T-cell (primary cell): ENCODE measurements at regions not wholly inside any gene's neighbourhood (a gene's known extent, or its start where the extent isn't known, plus 50 kb on each side); places are given as distances from the start of the nearest gene placed in this dataset.

Experiments used
- ATAC-seq, 4 experiments: fragments of 200-7000 bp in 3 of 4; fragments of 150-1000 bp in 1 of 4; cut with Tn5 transposase; replicated peaks in 1 of 4; 1 replicate in 3 of 4; 2 replicates in 1 of 4; pipeline ENCODE4 v1.10.0; 2021; ENCODE audit warnings: moderate library complexity in 3 of 4, mild to moderate bottlenecking in 2 of 4, moderate number of reproducible peaks in 1 of 4
- CTCF ChIA-PET, 2 donors: fragments of 300-600 bp; sonication (Branson Sonifier 250); formaldehyde crosslinking; loops; one replicate each; lab custom pipeline; 2022; ENCODE audit warnings: antibody characterized with exemption in 2 of 2; lab: Charles Lee
- POLR2A ChIA-PET, 2 donors: fragments of 300-600 bp; sonication (Branson Sonifier 250); formaldehyde crosslinking; loops; one replicate each; lab custom pipeline; 2022; ENCODE audit warnings: antibody characterized with exemption in 2 of 2; lab: Charles Lee
- DNase-seq, 35 experiments: peaks; one replicate each; pipeline versions ENCODE4 v3.0.0 to v3.0.0-alpha.2; 2013 to 2023
- H3K27ac ChIP-seq: one replicate; pipeline ENCODE4 v1.5.1; 2013; ENCODE audit warnings: low read length
- H3K27me3 ChIP-seq, 2 experiments: replicated peaks in 1 of 2; 1 replicate in 1 of 2; 2 replicates in 1 of 2; pipeline versions ENCODE4 v1.6.1 to v1.7.0; 2013; ENCODE audit warnings: low read length in 1 of 2, mixed read lengths in 1 of 2; ENCODE audit not compliant: control insufficient read depth in 2 of 2, insufficient read depth in 2 of 2; ENCODE audit errors: extremely low read depth in 1 of 2
- H3K36me3 ChIP-seq, 2 donors: 1 replicate in 1 of 2; 2 replicates in 1 of 2; pipeline versions ENCODE4 v1.6.1 to v1.7.0; 2013; ENCODE audit warnings: low read length in 1 of 2; ENCODE audit not compliant: control insufficient read depth in 2 of 2, insufficient read depth in 1 of 2; ENCODE audit errors: extremely low read depth in 1 of 2
- H3K4me1 ChIP-seq, 2 experiments: 1 replicate in 1 of 2; 2 replicates in 1 of 2; pipeline versions ENCODE4 v1.6.1 to v1.7.0; 2013; ENCODE audit warnings: low read length in 2 of 2, mixed read lengths in 1 of 2; ENCODE audit not compliant: insufficient read depth in 2 of 2, control insufficient read depth in 1 of 2; ENCODE audit errors: extremely low read depth in 1 of 2
- H3K4me3 ChIP-seq, 2 donors: 1 replicate in 1 of 2; 2 replicates in 1 of 2; pipeline versions ENCODE4 v1.5.1 to v1.7.0; 2013; ENCODE audit warnings: mild to moderate bottlenecking in 2 of 2, low read length in 1 of 2, moderate library complexity in 1 of 2; ENCODE audit not compliant: control insufficient read depth in 1 of 2; ENCODE audit errors: extremely low read depth in 1 of 2
- H3K9me3 ChIP-seq: 2 replicates; pipeline ENCODE4 v1.7.0; 2013
- H3K27ac Mint-ChIP-seq, 2 donors: one replicate each; pipeline ENCODE4 v1.8.0; 2020 to 2021; ENCODE audit warnings: mild to moderate bottlenecking in 2 of 2, mixed read lengths in 2 of 2
- H3K27me3 Mint-ChIP-seq, 2 donors: one replicate each; pipeline ENCODE4 v1.8.0; 2021 to 2022; ENCODE audit warnings: mixed read lengths in 2 of 2
- H3K36me3 Mint-ChIP-seq: one replicate; pipeline ENCODE4 v1.8.0; 2021; ENCODE audit warnings: mixed read lengths
- H3K4me1 Mint-ChIP-seq, 3 donors: one replicate each; pipeline ENCODE4 v1.8.0; 2020 to 2022; ENCODE audit warnings: mixed read lengths in 3 of 3, mild to moderate bottlenecking in 1 of 3
- H3K4me3 Mint-ChIP-seq, 3 donors: one replicate each; pipeline ENCODE4 v1.8.0; 2020 to 2022; ENCODE audit warnings: mild to moderate bottlenecking in 3 of 3, mixed read lengths in 3 of 3, moderate library complexity in 3 of 3
- H3K9me3 Mint-ChIP-seq, 3 donors: one replicate each; pipeline ENCODE4 v1.8.0; 2020 to 2022; ENCODE audit warnings: mixed read lengths in 3 of 3
- WGBS: methylation state at CpG from one replicate; pipeline ENCODE4 v1.1.5; 2013; ENCODE audit warnings: missing lambda C conversion rate; ENCODE audit not compliant: insufficient coverage; 5-methylcytosine and 5-hydroxymethylcytosine counted together

- H3K27ac ChIP-seq: no peak overlapping the region
- no peaks in the 10 kb centered on the region for H3K9me3 ChIP-seq
- no peaks in the 10 kb centered on the region for H3K36me3 ChIP-seq
- 100% methylated on average over 2 of the region's 4 CpGs for WGBS
- Mint-ChIP-seq H3K9me3 (no peaks in the 10 kb centered on the region), H3K4me1 (peaks cover 0 to 5% (median 4%) of the 10 kb centered on the region in 3 donors), H3K36me3 (no peaks in the 10 kb centered on the region), H3K4me3 (no peak overlapping the region), H3K27ac (no peak overlapping the region), H3K27me3 (peaks cover 0 to 1% of the 10 kb centered on the region in 2 donors)
- no peaks in the 10 kb centered on the region for H3K27me3 ChIP-seq
- ChIA-PET POLR2A (no interaction called here), CTCF (interaction anchor here in 1 of 2 donors (0.5 kb wide), 1 partner anchor 500 kb away, joined by 3 read pairs; no protein-coding TSS in a partner anchor)
- DNase-seq: no peak
- no peak overlapping the region for H3K4me3 ChIP-seq
- no peak for ATAC-seq
- H3K4me1 ChIP-seq: no peaks in the 10 kb centered on the region
Observed at GRCh38 chr3:28140664-28141063, 100.8 kb upstream of the CMC1 start.

DNA sequence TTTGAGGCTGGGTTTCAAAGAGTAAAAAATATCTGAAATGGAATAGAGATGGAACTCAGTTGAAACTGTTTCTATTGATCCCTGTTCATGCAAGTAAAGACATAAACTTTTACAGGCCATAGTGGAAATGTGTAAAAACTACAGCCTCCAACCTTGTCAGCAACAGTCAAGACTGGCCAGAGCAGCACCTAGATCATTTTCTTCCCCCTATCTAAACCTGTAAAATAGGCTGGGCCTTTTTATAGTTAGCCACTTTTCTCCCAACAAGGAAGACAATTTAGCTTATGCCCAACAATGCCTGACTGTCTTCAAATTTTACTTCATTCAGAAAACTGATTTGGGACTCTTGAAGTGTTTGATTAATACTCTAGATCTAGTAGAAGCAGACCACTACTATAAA is 91.5 kb upstream of the CMC1 start:
- Histone ChIP-seq H3K27ac (no peak overlapping the region), H3K4me3 (no peak overlapping the region), H3K4me1 (peaks cover 0 to 2% of the 10 kb centered on the region in 2 experiments), H3K9me3 (no peaks in the 10 kb centered on the region), H3K36me3 (no peaks in the 10 kb centered on the region), H3K27me3 (no peaks in the 10 kb centered on the region)
- ATAC-seq (no peak), DNase-seq (no peak)
- Mint-ChIP-seq H3K27me3 (peaks cover 0 to 2% of the 10 kb centered on the region in 2 donors), H3K9me3 (peaks cover 0 to 8% (median 2%) of the 10 kb centered on the region in 3 donors), H3K4me3 (no peak overlapping the region), H3K4me1 (peaks cover 8 to 15% (median 14%) of the 10 kb centered on the region in 3 donors), H3K36me3 (no peaks in the 10 kb centered on the region), H3K27ac (no peak overlapping the region)
- POLR2A ChIA-PET: no interaction called here
- CTCF ChIA-PET: no interaction called here

GRCh38 chr3:28150465-28151206 is 90.8 kb upstream of the CMC1 start:
- no peak overlapping the region for H3K27ac Mint-ChIP-seq
- peaks cover 0 to 8% (median 2%) of the 10 kb centered on the region in 3 donors for H3K9me3 Mint-ChIP-seq
- ChIA-PET POLR2A (no interaction called here), CTCF (no interaction called here)
- H3K27me3 Mint-ChIP-seq: peaks cover 4 to 6% of the 10 kb centered on the region in 2 donors
- H3K9me3 ChIP-seq: no peaks in the 10 kb centered on the region
- no peak overlapping the region for H3K4me3 ChIP-seq
- DNase-seq: no peak
- H3K4me3 Mint-ChIP-seq: no peak overlapping the region
- H3K27ac ChIP-seq: no peak overlapping the region
- no peaks in the 10 kb centered on the region for H3K36me3 ChIP-seq
- no peaks in the 10 kb centered on the region for H3K36me3 Mint-ChIP-seq
- peaks cover 0 to 2% of the 10 kb centered on the region in 2 experiments for H3K4me1 ChIP-seq
- ATAC-seq: no peak
- H3K27me3 ChIP-seq: no peaks in the 10 kb centered on the region
- peaks cover 8 to 15% (median 14%) of the 10 kb centered on the region in 3 donors for H3K4me1 Mint-ChIP-seq

- ATAC-seq: no peak
- 80% methylated on average over 1 of the region's 2 CpGs for WGBS
- ChIA-PET CTCF (no interaction called here), POLR2A (no interaction called here)
- H3K27me3 Mint-ChIP-seq: peaks cover 7 to 9% of the 10 kb centered on the region in 2 donors
- no peaks in the 10 kb centered on the region for H3K9me3 ChIP-seq
- no peaks in the 10 kb centered on the region for H3K27me3 ChIP-seq
- H3K27ac Mint-ChIP-seq: no peak overlapping the region
- H3K4me1 Mint-ChIP-seq: peaks cover 8 to 15% (median 14%) of the 10 kb centered on the region in 3 donors
- H3K9me3 Mint-ChIP-seq: peaks cover 0 to 8% (median 2%) of the 10 kb centered on the region in 3 donors
- H3K36me3 ChIP-seq: no peaks in the 10 kb centered on the region
- H3K36me3 Mint-ChIP-seq: no peaks in the 10 kb centered on the region
- no peak overlapping the region for H3K4me3 Mint-ChIP-seq
- H3K4me1 ChIP-seq: peaks cover 0 to 2% of the 10 kb centered on the region in 2 experiments
- H3K4me3 ChIP-seq: no peak overlapping the region
- no peak overlapping the region for H3K27ac ChIP-seq
- DNase-seq: no peak
Observed at GRCh38 chr3:28151207-28151550, 90.2 kb upstream of the CMC1 start.

GRCh38 chr3:28151608-28152228 is 89.7 kb upstream of the CMC1 start:
- ChIA-PET POLR2A (interaction anchor here in 1 of 2 donors (0.7 kb wide), 2 partner anchors 10 to 12 kb away, joined by 4 to 5 read pairs; no protein-coding TSS in a partner anchor), CTCF (interaction anchor here in 1 of 2 donors (0.6 kb wide), 1 partner anchor 21 kb away, joined by 3 read pairs; no protein-coding TSS in a partner anchor)
- H3K9me3 Mint-ChIP-seq: peaks cover 0 to 8% (median 2%) of the 10 kb centered on the region in 3 donors
- no peaks in the 10 kb centered on the region for H3K36me3 ChIP-seq
- H3K9me3 ChIP-seq: no peaks in the 10 kb centered on the region
- peaks cover 7 to 9% of the 10 kb centered on the region in 2 donors for H3K27me3 Mint-ChIP-seq
- H3K4me1 Mint-ChIP-seq: peaks cover 8 to 15% (median 14%) of the 10 kb centered on the region in 3 donors
- ATAC-seq: peak in 1 of 4 experiments; percentile 37
- H3K27ac ChIP-seq: no peak overlapping the region
- H3K36me3 Mint-ChIP-seq: no peaks in the 10 kb centered on the region
- H3K4me1 ChIP-seq: peaks cover 0 to 2% of the 10 kb centered on the region in 2 experiments
- H3K27ac Mint-ChIP-seq: peak overlapping the region; percentile 1 to 75
- no peaks in the 10 kb centered on the region for H3K27me3 ChIP-seq
- DNase-seq: peak in 1 of 35 experiments; percentile 18
- H3K4me3 Mint-ChIP-seq: peak overlapping the region in 2 of 3 donors; percentile 27 to 34
- H3K4me3 ChIP-seq: no peak overlapping the region

DNA sequence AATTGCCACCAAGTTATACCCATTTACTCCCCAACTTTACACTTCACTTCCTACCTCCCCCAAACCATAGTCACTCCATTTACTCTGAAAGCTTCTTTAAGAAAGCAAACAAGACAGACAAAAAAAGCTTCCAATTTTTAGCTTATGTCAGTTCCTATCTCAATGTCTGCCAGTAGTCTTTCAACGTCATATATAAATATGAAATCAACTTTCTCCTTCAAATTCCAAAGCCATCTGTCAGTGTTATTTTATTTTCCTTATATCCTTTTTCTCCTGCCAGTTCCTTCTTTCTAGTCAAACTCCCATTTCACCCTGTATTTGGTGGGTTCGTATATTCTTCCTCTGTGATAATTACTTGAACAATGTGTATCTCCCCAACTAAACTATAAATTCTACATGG is 85.8 kb upstream of the CMC1 start:
- Histone ChIP-seq H3K9me3 (peaks cover 2% of the 10 kb centered on the region), H3K4me3 (no peak overlapping the region), H3K27ac (no peak overlapping the region), H3K4me1 (peaks cover 0 to 2% of the 10 kb centered on the region in 2 experiments), H3K27me3 (no peaks in the 10 kb centered on the region), H3K36me3 (no peaks in the 10 kb centered on the region)
- POLR2A ChIA-PET: interaction anchor here in 1 of 2 donors (0.7 kb wide), 1 partner anchor 342 kb away, joined by 6 read pairs; no protein-coding TSS in a partner anchor
- DNase-seq: no peak
- Mint-ChIP-seq H3K4me1 (peaks cover 8 to 15% (median 12%) of the 10 kb centered on the region in 3 donors), H3K36me3 (peaks cover 11% of the 10 kb centered on the region), H3K9me3 (peaks cover 10 to 36% (median 17%) of the 10 kb centered on the region in 3 donors), H3K27me3 (peaks cover 9 to 11% of the 10 kb centered on the region in 2 donors), H3K4me3 (no peak overlapping the region), H3K27ac (no peak overlapping the region)
- WGBS: no CpG with 5 or more reads among the region's 2 CpGs
- CTCF ChIA-PET: no interaction called here
- ATAC-seq: no peak
